HL-60 (cell line): ENCODE measurements at regions not wholly inside any gene's neighbourhood (a gene's known extent, or its start where the extent isn't known, plus 50 kb on each side); places are given as distances from the start of the nearest gene placed in this dataset.

Source experiments
- DNase-seq, 2 experiments: peaks; one replicate each; pipeline ENCODE4 v3.0.0-alpha.2; 2010 to 2020; ENCODE audit warnings: low read depth in 1 of 2, low spot score in 1 of 2
- H3K27ac ChIP-seq: fragments of 250-450 bp; sonication (Bioruptor Pico); replicated peaks from 2 replicates; pipeline ENCODE4 v1.5.1; 2020; ENCODE audit warnings: mild to moderate bottlenecking, moderate library complexity
- H3K27me3 ChIP-seq: fragments of 250-450 bp; sonication (Bioruptor Pico); 2 replicates; pipeline ENCODE4 v1.5.1; 2021; ENCODE audit warnings: mild to moderate bottlenecking, moderate library complexity; ENCODE audit not compliant: insufficient read depth, poor library complexity, severe bottlenecking
- H3K4me3 ChIP-seq: replicated peaks from 2 replicates; pipeline ENCODE4 v1.5.1; 2011; ENCODE audit warnings: mild to moderate bottlenecking, control low read depth, low read length; ENCODE audit not compliant: insufficient read depth
- GABPA ChIP-seq: IDR thresholded peaks from 2 replicates; pipeline ENCODE4 v1.6.1; 2012; ENCODE audit warnings: low read depth
- POLR2AphosphoS5 ChIP-seq: IDR thresholded peaks from 2 replicates; pipeline ENCODE4 v1.6.1; 2012; ENCODE audit warnings: low read depth
- SPI1 ChIP-seq: IDR thresholded peaks from 2 replicates; pipeline ENCODE4 v1.6.1; 2012; ENCODE audit warnings: low read depth, mild to moderate bottlenecking, borderline replicate concordance
- TF ChIP-seq, protein P1 (sequence below): IDR thresholded peaks from one replicate; pipeline ENCODE4 v1.5.1; 2011; ENCODE audit warnings: low read length, control low read depth, inconsistent platforms; ENCODE audit not compliant: insufficient read depth
- TF ChIP-seq, protein P2 (sequence below): IDR thresholded peaks from 2 replicates; pipeline ENCODE4 v1.6.1; 2012; ENCODE audit warnings: low read depth; ENCODE audit not compliant: insufficient replicate concordance

DNA sequence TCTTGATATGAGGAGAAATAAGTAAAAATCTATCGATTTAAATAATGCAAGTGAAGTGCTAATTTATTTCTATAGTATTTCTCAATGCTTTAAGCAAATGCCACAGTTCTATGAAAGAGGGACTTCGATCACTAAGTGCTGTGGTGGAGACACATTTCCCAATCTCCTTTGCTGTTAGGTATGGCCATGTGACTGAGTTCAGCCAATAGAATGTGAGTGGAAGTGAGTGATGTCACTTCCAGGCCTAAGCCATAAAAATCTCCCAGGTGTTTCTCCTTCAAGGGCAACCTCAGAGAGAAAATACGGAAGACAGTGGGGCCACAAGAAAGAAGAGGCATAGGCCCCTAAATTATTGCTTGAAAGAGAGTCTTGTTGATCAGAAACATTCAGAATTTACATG lies 100.3 kb upstream of the ANKH start:
- Histone ChIP-seq H3K4me3 (no peak overlapping the region), H3K27me3 (no peaks in the 10 kb centered on the region), H3K27ac (no peak overlapping the region)
- TF ChIP-seq, protein P1, sequence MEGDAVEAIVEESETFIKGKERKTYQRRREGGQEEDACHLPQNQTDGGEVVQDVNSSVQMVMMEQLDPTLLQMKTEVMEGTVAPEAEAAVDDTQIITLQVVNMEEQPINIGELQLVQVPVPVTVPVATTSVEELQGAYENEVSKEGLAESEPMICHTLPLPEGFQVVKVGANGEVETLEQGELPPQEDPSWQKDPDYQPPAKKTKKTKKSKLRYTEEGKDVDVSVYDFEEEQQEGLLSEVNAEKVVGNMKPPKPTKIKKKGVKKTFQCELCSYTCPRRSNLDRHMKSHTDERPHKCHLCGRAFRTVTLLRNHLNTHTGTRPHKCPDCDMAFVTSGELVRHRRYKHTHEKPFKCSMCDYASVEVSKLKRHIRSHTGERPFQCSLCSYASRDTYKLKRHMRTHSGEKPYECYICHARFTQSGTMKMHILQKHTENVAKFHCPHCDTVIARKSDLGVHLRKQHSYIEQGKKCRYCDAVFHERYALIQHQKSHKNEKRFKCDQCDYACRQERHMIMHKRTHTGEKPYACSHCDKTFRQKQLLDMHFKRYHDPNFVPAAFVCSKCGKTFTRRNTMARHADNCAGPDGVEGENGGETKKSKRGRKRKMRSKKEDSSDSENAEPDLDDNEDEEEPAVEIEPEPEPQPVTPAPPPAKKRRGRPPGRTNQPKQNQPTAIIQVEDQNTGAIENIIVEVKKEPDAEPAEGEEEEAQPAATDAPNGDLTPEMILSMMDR = no peak
- TF ChIP-seq, protein P2, sequence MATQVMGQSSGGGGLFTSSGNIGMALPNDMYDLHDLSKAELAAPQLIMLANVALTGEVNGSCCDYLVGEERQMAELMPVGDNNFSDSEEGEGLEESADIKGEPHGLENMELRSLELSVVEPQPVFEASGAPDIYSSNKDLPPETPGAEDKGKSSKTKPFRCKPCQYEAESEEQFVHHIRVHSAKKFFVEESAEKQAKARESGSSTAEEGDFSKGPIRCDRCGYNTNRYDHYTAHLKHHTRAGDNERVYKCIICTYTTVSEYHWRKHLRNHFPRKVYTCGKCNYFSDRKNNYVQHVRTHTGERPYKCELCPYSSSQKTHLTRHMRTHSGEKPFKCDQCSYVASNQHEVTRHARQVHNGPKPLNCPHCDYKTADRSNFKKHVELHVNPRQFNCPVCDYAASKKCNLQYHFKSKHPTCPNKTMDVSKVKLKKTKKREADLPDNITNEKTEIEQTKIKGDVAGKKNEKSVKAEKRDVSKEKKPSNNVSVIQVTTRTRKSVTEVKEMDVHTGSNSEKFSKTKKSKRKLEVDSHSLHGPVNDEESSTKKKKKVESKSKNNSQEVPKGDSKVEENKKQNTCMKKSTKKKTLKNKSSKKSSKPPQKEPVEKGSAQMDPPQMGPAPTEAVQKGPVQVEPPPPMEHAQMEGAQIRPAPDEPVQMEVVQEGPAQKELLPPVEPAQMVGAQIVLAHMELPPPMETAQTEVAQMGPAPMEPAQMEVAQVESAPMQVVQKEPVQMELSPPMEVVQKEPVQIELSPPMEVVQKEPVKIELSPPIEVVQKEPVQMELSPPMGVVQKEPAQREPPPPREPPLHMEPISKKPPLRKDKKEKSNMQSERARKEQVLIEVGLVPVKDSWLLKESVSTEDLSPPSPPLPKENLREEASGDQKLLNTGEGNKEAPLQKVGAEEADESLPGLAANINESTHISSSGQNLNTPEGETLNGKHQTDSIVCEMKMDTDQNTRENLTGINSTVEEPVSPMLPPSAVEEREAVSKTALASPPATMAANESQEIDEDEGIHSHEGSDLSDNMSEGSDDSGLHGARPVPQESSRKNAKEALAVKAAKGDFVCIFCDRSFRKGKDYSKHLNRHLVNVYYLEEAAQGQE = no peak
- no peak for TF ChIP-seq GABPA
- TF ChIP-seq SPI1 = no peak
- no peak for TF ChIP-seq POLR2AphosphoS5
- DNase-seq = no peak

DNA sequence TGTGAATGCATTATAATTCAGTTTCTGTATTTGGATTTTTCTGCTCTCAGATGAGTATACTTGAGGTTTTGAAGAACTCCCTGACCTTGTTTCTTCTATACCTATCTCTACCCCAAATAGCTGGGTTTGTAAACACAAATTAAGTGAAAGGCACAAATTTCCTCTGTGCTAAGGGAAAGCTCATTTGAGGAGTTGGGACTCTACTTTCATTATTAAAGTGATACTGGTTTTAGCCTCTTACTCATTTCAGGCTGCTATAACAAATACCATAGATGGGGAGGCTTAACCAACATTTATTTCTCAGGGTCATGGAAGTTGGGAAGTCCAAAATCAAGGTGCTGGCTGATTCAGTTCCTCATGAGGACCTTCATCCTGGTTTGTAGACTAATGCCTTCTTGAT lies 97.2 kb upstream of the ANKH start:
- no peaks in the 10 kb centered on the region for H3K27me3 ChIP-seq
- DNase-seq = no peak
- H3K27ac ChIP-seq = no peak overlapping the region
- no peak overlapping the region for H3K4me3 ChIP-seq
- TF ChIP-seq SPI1 = no peak
- TF ChIP-seq POLR2AphosphoS5 = no peak
- TF ChIP-seq, protein P2 = no peak
- no peak for TF ChIP-seq GABPA
- TF ChIP-seq, protein P1 = no peak

DNA sequence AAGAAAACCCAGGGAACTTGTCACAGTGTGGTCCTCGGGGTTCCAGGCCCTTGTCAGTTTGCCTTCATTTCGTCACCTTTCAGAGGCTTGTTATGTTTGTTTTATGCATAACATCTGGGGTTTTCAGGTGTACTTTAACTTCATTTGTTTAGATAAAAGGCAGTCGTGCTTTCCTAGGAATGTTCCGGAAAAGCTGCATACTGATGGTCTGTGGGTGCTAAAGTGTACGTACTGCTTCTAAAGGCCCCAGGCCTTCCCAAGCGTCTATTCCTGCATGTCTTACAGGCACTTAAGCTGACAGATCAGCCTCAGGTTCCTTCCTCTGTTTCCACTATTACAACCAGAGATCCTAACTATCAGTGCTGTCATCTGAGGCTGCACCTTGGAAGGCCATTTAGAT lies 95.6 kb upstream of the ANKH start:
- TF ChIP-seq SPI1 = no peak
- TF ChIP-seq GABPA = no peak
- TF ChIP-seq, protein P1 = no peak
- TF ChIP-seq, protein P2 = no peak
- TF ChIP-seq POLR2AphosphoS5 = no peak
- no peak overlapping the region for H3K27ac ChIP-seq
- H3K27me3 ChIP-seq = no peaks in the 10 kb centered on the region
- no peak overlapping the region for H3K4me3 ChIP-seq
- DNase-seq = no peak
